HG03354 (cell line): ENCODE measurements at regions not wholly inside any gene's neighbourhood (a gene's known extent, or its start where the extent isn't known, plus 50 kb on each side); places are given as distances from the start of the nearest gene placed in this dataset.

Experiments used
- ATAC-seq: cut with Tn5 transposase; IDR thresholded peaks from one replicate; pipeline ENCODE4 v1.9.1; 2021; ENCODE audit warnings: mild to moderate bottlenecking; ENCODE audit not compliant: unreplicated experiment, poor library complexity, severe bottlenecking

GRCh38 chr11:92897487-92897886 is 72.0 kb upstream of the MTNR1B start:
- no peak for ATAC-seq

GRCh38 chr11:92902417-92902816 is 67.0 kb upstream of the MTNR1B start:
- ATAC-seq = no peak

GRCh38 chr11:92907671-92908070 is 61.8 kb upstream of the MTNR1B start:
- ATAC-seq = no peak

DNA sequence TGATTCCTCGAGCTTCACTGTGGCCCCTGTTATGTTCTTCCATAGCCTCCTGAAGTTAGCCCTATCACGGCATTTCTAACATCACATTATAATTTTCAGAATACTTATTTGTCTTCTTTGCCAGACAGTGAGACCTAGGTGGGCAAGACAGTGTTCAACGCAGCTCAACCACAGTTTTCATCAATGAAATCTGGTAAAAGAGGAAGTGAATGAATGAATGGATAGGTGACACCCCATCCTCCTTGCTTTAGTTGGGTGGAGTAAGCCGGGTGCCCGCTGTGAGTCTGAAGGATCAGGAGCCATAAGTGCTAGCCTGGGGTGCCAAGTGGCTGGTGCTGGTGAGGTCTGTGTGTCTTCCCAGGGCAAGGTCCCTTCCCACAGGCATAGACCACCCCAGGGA is 60.2 kb upstream of the MTNR1B start:
- ATAC-seq = no peak

GRCh38 chr11:92911478-92911877 is 58.0 kb upstream of the MTNR1B start:
- ATAC-seq = no peak

- no peak for ATAC-seq
Measured at GRCh38 chr11:92915551-92915950, 53.9 kb upstream of the MTNR1B start.

DNA sequence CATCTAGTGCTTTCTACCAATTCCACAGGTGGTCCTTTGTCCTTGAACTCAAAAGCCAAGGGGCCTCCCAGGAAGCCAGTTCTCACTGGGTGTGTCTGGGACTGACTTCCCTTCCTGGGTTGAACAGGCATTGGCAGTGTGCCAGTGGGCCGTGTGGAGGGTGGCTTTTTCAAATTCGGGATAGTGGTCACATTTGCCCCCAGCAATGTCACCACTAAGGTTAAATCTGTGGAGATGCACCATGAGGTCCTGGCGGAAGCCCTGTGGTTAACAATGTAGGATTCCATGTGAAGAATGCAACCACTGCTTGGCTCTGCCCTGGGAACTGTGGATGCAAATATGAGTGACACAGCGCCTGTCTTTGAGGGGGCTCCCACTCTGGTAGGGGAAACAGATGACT is 53.2 kb upstream of the MTNR1B start:
- no peak for ATAC-seq

- ATAC-seq = no peak
Measured at GRCh38 chr11:92917927-92918326, 51.5 kb upstream of the MTNR1B start.

DNA sequence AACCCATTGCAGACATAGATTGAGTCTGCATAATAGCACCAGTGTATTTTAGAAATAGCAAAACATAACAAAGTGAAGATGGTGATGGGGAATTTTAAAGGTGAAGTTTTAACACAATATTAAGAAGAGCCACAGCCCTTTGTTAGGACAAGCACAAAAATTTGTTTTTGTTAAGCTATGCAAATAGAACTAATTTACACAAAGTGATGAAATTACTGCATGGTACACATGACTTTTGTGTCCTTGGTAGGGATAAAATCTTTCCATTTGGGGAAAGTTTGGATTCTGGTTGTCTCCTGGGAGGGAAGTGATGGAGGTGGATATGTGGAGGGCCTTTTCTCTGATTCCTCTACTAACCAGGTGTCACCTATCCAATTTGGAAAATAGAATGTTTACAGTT is 50.4 kb upstream of the MTNR1B start:
- ATAC-seq = no peak
